ENCODE measurements at regions not wholly inside any gene's neighbourhood (a gene's known extent, or its start where the extent isn't known, plus 50 kb on each side); places are given as distances from the start of the nearest gene placed in this dataset.

GRCh38 chr18:39780774-39781173 lies 2174.3 kb upstream of the PIK3C3 start:
- H3K27me3 ChIP-seq (ENCODE audit: control insufficient read depth, insufficient read depth, low read length): no peaks in the 10 kb centered on the region
- no peak overlapping the region for H3K4me3 ChIP-seq (ENCODE audit: low read depth, low read length)
- no peak for FAIRE-seq
- no peak for TF ChIP-seq CTCF (IDR thresholded peaks at IDR 0.05; ENCODE audit: insufficient read depth, low read length, severe bottlenecking)
- no peak for DNase-seq (ENCODE audit: low read depth)
- no peaks in the 10 kb centered on the region for H3K36me3 ChIP-seq (ENCODE audit: control insufficient read depth, insufficient read depth, low read length)

GRCh38 chr18:39779926-39780325 lies 2175.1 kb upstream of the PIK3C3 start:
- H3K27me3 ChIP-seq (ENCODE audit: control insufficient read depth, insufficient read depth, low read length): no peaks in the 10 kb centered on the region

GRCh38 chr18:39776766-39777165 lies 2178.3 kb upstream of the PIK3C3 start:
- Histone ChIP-seq H3K4me3 (ENCODE audit: low read depth, low read length) (no peak overlapping the region), H3K36me3 (ENCODE audit: control insufficient read depth, insufficient read depth, low read length) (no peaks in the 10 kb centered on the region), H3K27me3 (ENCODE audit: control insufficient read depth, insufficient read depth, low read length) (no peaks in the 10 kb centered on the region)
- no peak for TF ChIP-seq CTCF (IDR thresholded peaks at IDR 0.05; ENCODE audit: insufficient read depth, low read length, severe bottlenecking)
- FAIRE-seq: no peak
- no peak for DNase-seq (ENCODE audit: low read depth)

More at GRCh38 chr18:39779926-39780325, 2175.1 kb upstream of the PIK3C3 start:
- DNase-seq (ENCODE audit: low read depth): no peak
- no peaks in the 10 kb centered on the region for H3K36me3 ChIP-seq (ENCODE audit: control insufficient read depth, insufficient read depth, low read length)
- no peak for TF ChIP-seq CTCF (IDR thresholded peaks at IDR 0.05; ENCODE audit: insufficient read depth, low read length, severe bottlenecking)
- no peak for FAIRE-seq
- no peak overlapping the region for H3K4me3 ChIP-seq (ENCODE audit: low read depth, low read length)

GRCh38 chr18:39774957-39775598 lies 2180.0 kb upstream of the PIK3C3 start:
- Histone ChIP-seq H3K27me3 (ENCODE audit: control insufficient read depth, insufficient read depth, low read length) (no peaks in the 10 kb centered on the region), H3K4me3 (ENCODE audit: low read depth, low read length) (no peak overlapping the region), H3K36me3 (ENCODE audit: control insufficient read depth, insufficient read depth, low read length) (no peaks in the 10 kb centered on the region)
- TF ChIP-seq CTCF (IDR thresholded peaks at IDR 0.05; ENCODE audit: insufficient read depth, low read length, severe bottlenecking): no peak
- FAIRE-seq: peak; percentile 32
- no peak for DNase-seq (ENCODE audit: low read depth)

GRCh38 chr18:39773646-39774045 lies 2181.4 kb upstream of the PIK3C3 start:
- no peak for DNase-seq (ENCODE audit: low read depth)
- TF ChIP-seq CTCF (IDR thresholded peaks at IDR 0.05; ENCODE audit: insufficient read depth, low read length, severe bottlenecking): no peak
- no peaks in the 10 kb centered on the region for H3K36me3 ChIP-seq (ENCODE audit: control insufficient read depth, insufficient read depth, low read length)
- H3K27me3 ChIP-seq (ENCODE audit: control insufficient read depth, insufficient read depth, low read length): no peaks in the 10 kb centered on the region
- H3K4me3 ChIP-seq (ENCODE audit: low read depth, low read length): no peak overlapping the region
- no peak for FAIRE-seq

Measured in bronchial epithelial cell (primary cell).